ENCODE measurements at regions not wholly inside any gene's neighbourhood (a gene's known extent, or its start where the extent isn't known, plus 50 kb on each side); places are given as distances from the start of the nearest gene placed in this dataset.

- TF ChIP-seq POLR2AphosphoS5 (IDR thresholded peaks at IDR 0.05; ENCODE audit: low read depth, low read length), result no peak
These were observed 257.6 kb downstream of the HDGFL1 start (continued) for GRCh38 chr6:22826961-22827360.

DNA sequence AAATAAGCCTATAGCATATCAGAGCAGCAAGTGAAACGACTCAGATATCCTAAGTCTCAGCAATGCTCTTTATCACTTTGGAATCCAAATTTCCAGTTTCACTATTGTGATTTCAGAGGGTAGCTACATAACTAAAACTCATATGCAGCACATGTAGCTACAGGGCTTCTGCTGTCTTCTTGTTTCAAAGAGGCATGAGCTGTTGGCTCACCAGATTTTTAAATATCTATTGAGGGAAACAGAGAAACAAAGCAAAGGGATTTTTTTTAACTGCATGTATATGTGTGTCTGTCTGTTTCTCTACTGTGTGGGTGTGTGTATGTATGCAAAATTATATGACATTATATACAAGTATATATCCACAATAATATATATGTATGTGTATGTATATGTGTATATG, 258.4 kb downstream of the HDGFL1 start:
- no peak for TF ChIP-seq ZFX (IDR thresholded peaks at IDR 0.05)
- no peak for TF ChIP-seq POLR2AphosphoS5 (IDR thresholded peaks at IDR 0.05; ENCODE audit: low read depth, low read length)
- no peak for TF ChIP-seq TCF7L2 (IDR thresholded peaks at IDR 0.05; ENCODE audit: borderline replicate concordance, extremely low read depth, insufficient read depth, insufficient read length)
- TF ChIP-seq CBX3 (IDR thresholded peaks at IDR 0.05; ENCODE audit: low read depth), result no peak
- TF ChIP-seq CTCF (IDR thresholded peaks at IDR 0.05 in 2 of 3, conservative IDR thresholded peaks at IDR 0.05 in 1 of 3; ENCODE audit: borderline replicate concordance in 1 of 3, insufficient read depth in 1 of 3, low read depth in 2 of 3, low read length in 2 of 3), result no peak
- TF ChIP-seq POLR2A (IDR thresholded peaks at IDR 0.05; ENCODE audit: borderline replicate concordance, extremely low read depth, insufficient read depth, insufficient read length), result no peak
- TF ChIP-seq RAD21 (IDR thresholded peaks at IDR 0.05; ENCODE audit: low read depth), result no peak
- TF ChIP-seq SRF (IDR thresholded peaks at IDR 0.05; ENCODE audit: low read depth), result no peak
- TF ChIP-seq, protein P1, sequence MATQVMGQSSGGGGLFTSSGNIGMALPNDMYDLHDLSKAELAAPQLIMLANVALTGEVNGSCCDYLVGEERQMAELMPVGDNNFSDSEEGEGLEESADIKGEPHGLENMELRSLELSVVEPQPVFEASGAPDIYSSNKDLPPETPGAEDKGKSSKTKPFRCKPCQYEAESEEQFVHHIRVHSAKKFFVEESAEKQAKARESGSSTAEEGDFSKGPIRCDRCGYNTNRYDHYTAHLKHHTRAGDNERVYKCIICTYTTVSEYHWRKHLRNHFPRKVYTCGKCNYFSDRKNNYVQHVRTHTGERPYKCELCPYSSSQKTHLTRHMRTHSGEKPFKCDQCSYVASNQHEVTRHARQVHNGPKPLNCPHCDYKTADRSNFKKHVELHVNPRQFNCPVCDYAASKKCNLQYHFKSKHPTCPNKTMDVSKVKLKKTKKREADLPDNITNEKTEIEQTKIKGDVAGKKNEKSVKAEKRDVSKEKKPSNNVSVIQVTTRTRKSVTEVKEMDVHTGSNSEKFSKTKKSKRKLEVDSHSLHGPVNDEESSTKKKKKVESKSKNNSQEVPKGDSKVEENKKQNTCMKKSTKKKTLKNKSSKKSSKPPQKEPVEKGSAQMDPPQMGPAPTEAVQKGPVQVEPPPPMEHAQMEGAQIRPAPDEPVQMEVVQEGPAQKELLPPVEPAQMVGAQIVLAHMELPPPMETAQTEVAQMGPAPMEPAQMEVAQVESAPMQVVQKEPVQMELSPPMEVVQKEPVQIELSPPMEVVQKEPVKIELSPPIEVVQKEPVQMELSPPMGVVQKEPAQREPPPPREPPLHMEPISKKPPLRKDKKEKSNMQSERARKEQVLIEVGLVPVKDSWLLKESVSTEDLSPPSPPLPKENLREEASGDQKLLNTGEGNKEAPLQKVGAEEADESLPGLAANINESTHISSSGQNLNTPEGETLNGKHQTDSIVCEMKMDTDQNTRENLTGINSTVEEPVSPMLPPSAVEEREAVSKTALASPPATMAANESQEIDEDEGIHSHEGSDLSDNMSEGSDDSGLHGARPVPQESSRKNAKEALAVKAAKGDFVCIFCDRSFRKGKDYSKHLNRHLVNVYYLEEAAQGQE (IDR thresholded peaks at IDR 0.05; ENCODE audit: low read depth), result no peak
- no peak for TF ChIP-seq JUND (IDR thresholded peaks at IDR 0.05)
- no peak for TF ChIP-seq CEBPB (IDR thresholded peaks at IDR 0.05; ENCODE audit: low read depth)
- TF ChIP-seq FOSL1 (IDR thresholded peaks at IDR 0.05; ENCODE audit: low read depth), result no peak
- no peak for TF ChIP-seq SP1 (IDR thresholded peaks at IDR 0.05; ENCODE audit: low read depth)
- TF ChIP-seq EZH2 (IDR thresholded peaks at IDR 0.05), result no peak
- TF ChIP-seq EZH2phosphoT487 (IDR thresholded peaks at IDR 0.05; ENCODE audit: borderline replicate concordance), result no peak
- TF ChIP-seq MAX (IDR thresholded peaks at IDR 0.05), result no peak
- TF ChIP-seq, protein P2, sequence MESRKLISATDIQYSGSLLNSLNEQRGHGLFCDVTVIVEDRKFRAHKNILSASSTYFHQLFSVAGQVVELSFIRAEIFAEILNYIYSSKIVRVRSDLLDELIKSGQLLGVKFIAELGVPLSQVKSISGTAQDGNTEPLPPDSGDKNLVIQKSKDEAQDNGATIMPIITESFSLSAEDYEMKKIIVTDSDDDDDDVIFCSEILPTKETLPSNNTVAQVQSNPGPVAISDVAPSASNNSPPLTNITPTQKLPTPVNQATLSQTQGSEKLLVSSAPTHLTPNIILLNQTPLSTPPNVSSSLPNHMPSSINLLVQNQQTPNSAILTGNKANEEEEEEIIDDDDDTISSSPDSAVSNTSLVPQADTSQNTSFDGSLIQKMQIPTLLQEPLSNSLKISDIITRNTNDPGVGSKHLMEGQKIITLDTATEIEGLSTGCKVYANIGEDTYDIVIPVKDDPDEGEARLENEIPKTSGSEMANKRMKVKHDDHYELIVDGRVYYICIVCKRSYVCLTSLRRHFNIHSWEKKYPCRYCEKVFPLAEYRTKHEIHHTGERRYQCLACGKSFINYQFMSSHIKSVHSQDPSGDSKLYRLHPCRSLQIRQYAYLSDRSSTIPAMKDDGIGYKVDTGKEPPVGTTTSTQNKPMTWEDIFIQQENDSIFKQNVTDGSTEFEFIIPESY (IDR thresholded peaks at IDR 0.05; ENCODE audit: extremely low read depth, insufficient replicate concordance, low read length), result no peak
- no peak for DNase-seq (ENCODE audit: low read depth, low spot score)

More for the DNA sequence above, 258.4 kb downstream of the HDGFL1 start:
- no peaks in the 10 kb centered on the region for H3K36me3 ChIP-seq (ENCODE audit: control insufficient read depth in 1 of 2, insufficient read depth in 2 of 2, low read length in 2 of 2)
- BruUV-seq (replicated peaks), result no TSS peak
- peaks cover 0 to 7% of the 10 kb centered on the region in 2 experiments; a peak in 2 of 4 replicates for H3K4me1 ChIP-seq (ENCODE audit: control insufficient read depth in 1 of 2, insufficient read depth in 2 of 2, low read length in 2 of 2)
- H3K9ac ChIP-seq (ENCODE audit: low read length), result no peak overlapping the region
- intact Hi-C loops (cut with micrococcal nuclease), result loop anchor here (5.0 kb wide), 1 partner anchor 1240 kb away; no protein-coding TSS in a partner anchor
- H3K27ac ChIP-seq (ENCODE audit: low read depth, low read length), result no peak overlapping the region
- no peak overlapping the region for H2AFZ ChIP-seq (ENCODE audit: low read depth, low read length, poor library complexity, severe bottlenecking)
- H3K9me2 ChIP-seq (ENCODE audit: insufficient read depth), result no peaks in the 10 kb centered on the region
- no peaks in the 10 kb centered on the region for H3K9me3 ChIP-seq (ENCODE audit: control insufficient read depth in 1 of 2, insufficient read depth in 1 of 2, low read depth in 1 of 2, low read length in 2 of 2)
- RAD21 ChIA-PET (ENCODE audit: low non-redundant PET in 1 of 2, low total read pairs in 2 of 2, uncharacterized antibody in 2 of 2, unreplicated experiment in 2 of 2), result no interaction called here
- POLR2A ChIA-PET, result no interaction called here
- CTCF ChIA-PET, result no interaction called here
- no peaks in the 10 kb centered on the region for H3K27me3 ChIP-seq (ENCODE audit: insufficient read depth, low read length)
- H3K4me3 ChIP-seq (replicated peaks in 1 of 2; ENCODE audit: low read depth in 1 of 2, low read length in 2 of 2), result no peak overlapping the region
- no peaks in the 10 kb centered on the region for H3K79me2 ChIP-seq (ENCODE audit: insufficient read depth, low read length)
- ATAC-seq, result no peak
- no peaks in the 10 kb centered on the region for H4K20me1 ChIP-seq (ENCODE audit: insufficient read depth)
- H3K4me2 ChIP-seq (ENCODE audit: low read length), result no peak overlapping the region; the same call in 1 of the 2 replicates
